ENCODE measurements at regions not wholly inside any gene's neighbourhood (a gene's known extent, or its start where the extent isn't known, plus 50 kb on each side); places are given as distances from the start of the nearest gene placed in this dataset.

DNA sequence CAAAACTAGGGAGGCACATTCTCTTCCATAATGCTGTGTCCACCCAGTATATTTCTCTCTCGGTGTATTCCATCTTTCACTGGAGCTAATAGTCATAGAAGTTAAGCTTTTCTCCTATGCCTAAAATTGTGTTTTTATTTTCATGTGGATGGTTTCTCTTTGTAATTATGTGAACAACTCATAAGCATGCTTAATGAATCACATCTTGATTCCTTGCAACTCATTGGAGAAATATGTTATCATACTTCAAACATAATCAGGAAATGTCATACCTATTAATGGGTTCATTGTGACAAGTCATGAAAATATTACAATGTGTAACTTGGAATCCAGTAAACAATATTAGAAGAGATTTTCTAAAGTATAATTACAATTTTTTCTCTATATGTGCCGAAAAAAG is 186.3 kb downstream of the SLC7A11 start:
- CTCF ChIA-PET = no interaction called here

DNA sequence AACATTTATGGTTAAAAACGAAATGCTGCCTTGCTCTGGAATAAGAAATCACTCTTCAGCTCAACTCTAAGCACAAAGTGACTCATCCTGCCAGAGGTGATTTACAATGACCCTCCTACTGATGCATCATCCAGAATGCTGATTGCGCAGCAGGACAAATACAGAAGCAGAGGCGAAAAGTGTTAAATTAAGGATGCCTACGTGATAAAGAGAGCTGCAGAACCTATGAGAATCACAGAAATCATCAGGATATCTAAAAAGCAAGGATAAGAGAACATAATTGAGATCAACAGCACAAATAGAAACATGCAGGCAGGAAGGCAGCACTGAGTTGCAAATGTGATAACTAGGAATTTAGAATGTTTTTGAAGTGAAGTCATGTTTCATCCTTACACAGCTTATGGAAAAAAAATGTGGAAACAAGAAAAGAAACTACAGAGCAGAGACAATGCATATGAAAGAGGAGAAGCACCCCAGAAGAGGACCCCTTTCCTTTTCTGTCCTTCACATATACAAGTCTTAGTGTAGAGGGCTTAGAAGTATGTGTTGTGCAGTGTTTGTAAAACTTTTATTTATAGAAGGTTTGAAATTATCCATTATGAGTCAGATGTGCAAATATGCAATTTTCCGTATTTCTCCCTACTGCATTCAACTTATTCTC is 188.4 kb downstream of the SLC7A11 start:
- TF ChIP-seq, protein P1, sequence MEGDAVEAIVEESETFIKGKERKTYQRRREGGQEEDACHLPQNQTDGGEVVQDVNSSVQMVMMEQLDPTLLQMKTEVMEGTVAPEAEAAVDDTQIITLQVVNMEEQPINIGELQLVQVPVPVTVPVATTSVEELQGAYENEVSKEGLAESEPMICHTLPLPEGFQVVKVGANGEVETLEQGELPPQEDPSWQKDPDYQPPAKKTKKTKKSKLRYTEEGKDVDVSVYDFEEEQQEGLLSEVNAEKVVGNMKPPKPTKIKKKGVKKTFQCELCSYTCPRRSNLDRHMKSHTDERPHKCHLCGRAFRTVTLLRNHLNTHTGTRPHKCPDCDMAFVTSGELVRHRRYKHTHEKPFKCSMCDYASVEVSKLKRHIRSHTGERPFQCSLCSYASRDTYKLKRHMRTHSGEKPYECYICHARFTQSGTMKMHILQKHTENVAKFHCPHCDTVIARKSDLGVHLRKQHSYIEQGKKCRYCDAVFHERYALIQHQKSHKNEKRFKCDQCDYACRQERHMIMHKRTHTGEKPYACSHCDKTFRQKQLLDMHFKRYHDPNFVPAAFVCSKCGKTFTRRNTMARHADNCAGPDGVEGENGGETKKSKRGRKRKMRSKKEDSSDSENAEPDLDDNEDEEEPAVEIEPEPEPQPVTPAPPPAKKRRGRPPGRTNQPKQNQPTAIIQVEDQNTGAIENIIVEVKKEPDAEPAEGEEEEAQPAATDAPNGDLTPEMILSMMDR (IDR thresholded peaks at IDR 0.05; ENCODE audit: insufficient read depth, low read length, missing control alignments) = no peak
- POLR2A ChIA-PET = interaction anchor here (0.7 to 2.0 kb wide), 2 partner anchors 15 to 36 kb away, joined by 3 to 7 read pairs; no protein-coding TSS in a partner anchor
- peak; percentile 64 for DNase-seq (ENCODE audit: low read depth, low spot score)
- H3K4me3 ChIP-seq (ENCODE audit: low read depth, low read length) = peak overlapping the region; percentile 15
- CTCF ChIA-PET = interaction anchor here (0.8 to 1.5 kb wide), 3 partner anchors 9 to 37 kb away, joined by 3 to 5 read pairs (median 4); no protein-coding TSS in a partner anchor

More for the DNA sequence above, 186.3 kb downstream of the SLC7A11 start:
- POLR2A ChIA-PET = no interaction called here
- TF ChIP-seq, protein P1 (IDR thresholded peaks at IDR 0.05; ENCODE audit: insufficient read depth, low read length, missing control alignments) = no peak
- H3K4me3 ChIP-seq (ENCODE audit: low read depth, low read length) = no peak overlapping the region
- no peak for DNase-seq (ENCODE audit: low read depth, low spot score)

DNA sequence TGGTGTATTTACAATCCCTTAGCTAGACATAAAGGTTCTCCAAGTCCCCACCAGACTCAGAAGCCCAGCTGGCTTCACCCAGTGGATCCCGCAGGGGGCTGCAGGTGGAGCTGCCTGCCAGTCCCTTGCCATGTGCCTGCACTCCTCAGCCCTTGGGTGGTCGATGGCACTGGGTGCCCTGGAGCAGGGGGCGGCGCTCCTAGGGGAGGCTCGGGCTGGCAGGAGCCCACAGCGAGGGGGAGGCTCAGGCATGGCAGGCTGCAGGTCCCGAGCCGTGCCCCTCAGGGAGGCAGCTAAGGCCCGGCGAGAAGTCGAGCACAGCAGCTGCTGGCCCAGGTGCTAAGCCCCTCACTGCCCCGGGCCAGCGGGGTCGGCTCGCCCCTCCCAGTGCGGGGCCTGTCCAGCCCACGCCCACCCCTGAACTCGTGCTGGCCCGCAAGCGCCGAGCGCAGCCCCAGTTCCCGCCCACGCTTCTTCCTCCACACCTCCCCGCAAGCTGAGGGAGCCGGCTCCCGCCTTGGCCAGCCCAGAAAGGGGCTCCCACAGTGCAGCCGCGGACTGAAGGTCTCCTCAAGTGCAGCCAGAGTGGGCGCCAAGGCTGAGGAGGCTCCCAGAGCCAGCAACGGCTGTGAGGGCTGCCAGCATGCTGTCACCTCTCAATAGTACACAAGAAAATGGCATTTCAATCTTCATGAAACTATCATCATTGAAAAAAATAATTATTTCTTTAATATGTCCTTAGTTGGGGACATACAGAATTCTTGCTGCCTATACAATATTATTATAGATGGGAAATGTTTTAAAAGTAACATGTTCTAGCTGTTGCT is 189.1 kb downstream of the SLC7A11 start:
- TF ChIP-seq, protein P1 (IDR thresholded peaks at IDR 0.05; ENCODE audit: insufficient read depth, low read length, missing control alignments) = no peak
- POLR2A ChIA-PET = interaction anchor here (0.7 to 2.0 kb wide), 2 partner anchors 14 to 37 kb away, joined by 3 to 7 read pairs; no protein-coding TSS in a partner anchor
- CTCF ChIA-PET = interaction anchor here (0.8 to 2.6 kb wide), 4 partner anchors 10 to 38 kb away, joined by 3 to 9 read pairs (median 4); no protein-coding TSS in a partner anchor
- H3K4me3 ChIP-seq (ENCODE audit: low read depth, low read length) = no peak overlapping the region
- DNase-seq (ENCODE audit: low read depth, low spot score) = no peak

DNA sequence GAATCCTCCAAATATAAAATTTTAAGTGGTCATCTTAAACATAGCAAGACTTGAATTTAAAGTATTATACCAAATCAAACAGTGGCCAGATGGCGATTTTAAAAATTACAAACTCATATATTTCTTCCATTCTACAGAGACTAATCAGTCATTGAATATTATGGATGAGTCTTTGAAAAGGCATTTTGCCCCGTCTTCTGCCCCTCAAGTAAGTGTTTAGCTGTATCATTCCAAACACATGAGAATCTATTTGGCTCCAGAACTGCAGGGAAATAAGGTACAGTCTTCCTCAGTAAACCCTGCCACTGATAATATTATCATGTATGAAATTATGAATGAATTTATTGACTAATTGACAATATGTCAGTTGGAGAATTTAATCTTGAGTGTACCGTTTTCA is 191.0 kb downstream of the SLC7A11 start:
- no peak for DNase-seq (ENCODE audit: low read depth, low spot score)
- H3K4me3 ChIP-seq (ENCODE audit: low read depth, low read length) = no peak overlapping the region
- ChIA-PET POLR2A (no interaction called here), CTCF (interaction anchor here (0.5 to 4.2 kb wide), 6 partner anchors 12 to 914 kb away, joined by 3 to 29 read pairs (median 6); no protein-coding TSS in a partner anchor)
- TF ChIP-seq, protein P1 (IDR thresholded peaks at IDR 0.05; ENCODE audit: insufficient read depth, low read length, missing control alignments) = no peak

DNA sequence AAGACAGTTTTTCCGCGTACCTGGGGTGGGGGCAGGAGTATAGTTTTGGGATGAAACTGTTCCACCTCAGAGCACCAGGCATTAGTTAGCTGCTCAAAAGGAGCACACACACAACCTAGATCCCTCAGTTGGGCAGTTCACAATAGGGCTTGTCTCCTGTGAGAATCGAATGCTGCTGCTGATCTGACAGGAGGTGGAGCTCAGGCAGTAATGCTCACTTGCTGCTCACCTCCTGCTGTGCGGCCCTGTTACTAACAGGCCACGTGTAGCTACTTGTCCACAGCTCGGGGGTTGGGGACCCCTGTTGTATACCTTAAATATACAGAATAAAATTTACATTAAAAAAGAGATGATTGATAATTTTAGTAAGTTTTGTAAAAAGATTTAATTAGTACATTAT is 191.5 kb downstream of the SLC7A11 start:
- POLR2A ChIA-PET = no interaction called here
- H3K4me3 ChIP-seq (ENCODE audit: low read depth, low read length) = no peak overlapping the region
- CTCF ChIA-PET = interaction anchor here (0.9 to 4.2 kb wide), 4 partner anchors 9 to 40 kb away, joined by 3 to 29 read pairs (median 13); no protein-coding TSS in a partner anchor
- TF ChIP-seq, protein P1 (IDR thresholded peaks at IDR 0.05; ENCODE audit: insufficient read depth, low read length, missing control alignments) = no peak
- no peak for DNase-seq (ENCODE audit: low read depth, low spot score)

DNA sequence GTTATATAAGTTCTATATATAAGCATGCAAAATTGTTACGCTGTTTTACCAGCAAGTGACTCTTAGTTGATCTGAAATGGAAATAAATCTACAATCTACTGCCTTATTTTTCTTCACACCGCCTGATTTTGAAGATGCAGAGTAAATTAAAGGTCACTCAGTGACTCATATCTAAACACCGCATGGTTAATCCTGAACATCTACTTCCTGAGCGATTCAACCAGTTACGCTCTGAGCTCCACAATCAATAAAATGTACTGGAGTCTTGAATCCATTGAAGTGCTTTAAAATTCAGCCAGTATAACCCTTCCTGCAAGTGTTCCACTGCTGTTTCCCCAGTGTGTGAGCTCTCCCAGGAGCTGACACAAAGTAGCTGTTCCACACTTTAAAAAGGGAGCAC is 192.8 kb downstream of the SLC7A11 start:
- TF ChIP-seq, protein P1 (IDR thresholded peaks at IDR 0.05; ENCODE audit: insufficient read depth, low read length, missing control alignments) = no peak
- ChIA-PET CTCF (interaction anchor here (1.1 to 4.2 kb wide), 3 partner anchors 11 to 41 kb away, joined by 3 to 29 read pairs (median 17); no protein-coding TSS in a partner anchor), POLR2A (no interaction called here)
- H3K4me3 ChIP-seq (ENCODE audit: low read depth, low read length) = no peak overlapping the region
- no peak for DNase-seq (ENCODE audit: low read depth, low spot score)
